Lower lobe of right lung (tissue), 2 donors: ENCODE measurements at regions not wholly inside any gene's neighbourhood (a gene's known extent, or its start where the extent isn't known, plus 50 kb on each side); places are given as distances from the start of the nearest gene placed in this dataset.

ENCODE experiments used
- ATAC-seq, 2 donors: fragments of 200-7000 bp; cut with Tn5 transposase; one replicate each; pipeline ENCODE4 v1.9.1; 2020 to 2022; ENCODE audit warnings: mild to moderate bottlenecking in 2 of 2, moderate library complexity in 2 of 2
- DNase-seq: peaks from one replicate; pipeline ENCODE4 v3.0.0-alpha.2; 2020
- H3K27ac ChIP-seq: fragments of 200-600 bp; one replicate; pipeline ENCODE4 v1.8.0; 2022
- H3K27me3 ChIP-seq: fragments of 200-600 bp; one replicate; pipeline ENCODE4 v1.8.0; 2022; ENCODE audit warnings: low read depth
- H3K36me3 ChIP-seq: fragments of 200-600 bp; one replicate; pipeline ENCODE4 v1.8.0; 2022; ENCODE audit warnings: mild to moderate bottlenecking
- H3K4me1 ChIP-seq: fragments of 200-600 bp; one replicate; pipeline ENCODE4 v1.8.0; 2022
- H3K4me3 ChIP-seq: fragments of 200-600 bp; one replicate; pipeline ENCODE4 v1.8.0; 2022; ENCODE audit warnings: mild to moderate bottlenecking
- H3K9me3 ChIP-seq: fragments of 200-600 bp; one replicate; pipeline ENCODE4 v1.8.0; 2022
- CTCF ChIP-seq: fragments of 200-600 bp; IDR thresholded peaks from one replicate; pipeline ENCODE4 v1.8.0; 2022; ENCODE audit warnings: antibody characterized with exemption, mild to moderate bottlenecking
- intact Hi-C: fragments of 100-400 bp; cut with DNase I; formaldehyde crosslinking; loops from one replicate; pipeline ENCODE4 v1.11.0; 2022
- donor health status: DM: no; HTN: yes; CAD: no; lungs with severe emphysema.

DNA sequence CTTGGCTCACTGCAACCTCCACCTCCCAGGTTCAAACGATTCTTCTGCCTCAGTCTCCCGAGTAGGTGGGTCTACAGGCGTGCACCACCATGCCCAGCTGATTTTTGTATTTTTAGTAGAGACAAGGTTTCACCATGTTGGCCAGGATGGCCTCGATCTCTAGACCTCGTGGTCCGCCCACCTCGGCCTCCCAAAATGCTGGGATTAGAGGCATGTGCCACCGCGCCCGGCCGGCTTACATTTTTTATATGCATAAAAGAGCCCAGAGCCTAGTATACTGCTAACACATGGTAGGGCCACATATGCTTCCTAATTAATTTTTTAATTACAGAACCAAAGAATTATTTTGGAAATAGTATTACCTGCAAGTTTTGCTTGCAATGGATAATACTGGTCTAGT, 1325.4 kb downstream of the PLA2G4A start:
- no peaks in the 10 kb centered on the region for H3K36me3 ChIP-seq
- ATAC-seq (no peak), DNase-seq (peak; percentile 32)
- no peaks in the 10 kb centered on the region for H3K27me3 ChIP-seq
- H3K4me3 ChIP-seq = no peak overlapping the region
- no peaks in the 10 kb centered on the region for H3K9me3 ChIP-seq
- H3K4me1 ChIP-seq = no peaks in the 10 kb centered on the region
- intact Hi-C loops = no loop called here
- TF ChIP-seq CTCF = no peak
- H3K27ac ChIP-seq = no peak overlapping the region

GRCh38 chr1:188154761-188155160, 1326.0 kb downstream of the PLA2G4A start:
- no peaks in the 10 kb centered on the region for H3K36me3 ChIP-seq
- no peaks in the 10 kb centered on the region for H3K27me3 ChIP-seq
- H3K4me1 ChIP-seq = no peaks in the 10 kb centered on the region
- ATAC-seq = no peak
- no peaks in the 10 kb centered on the region for H3K9me3 ChIP-seq
- DNase-seq = no peak
- no peak overlapping the region for H3K27ac ChIP-seq
- intact Hi-C loops = no loop called here
- no peak overlapping the region for H3K4me3 ChIP-seq
- TF ChIP-seq CTCF = no peak

- Histone ChIP-seq H3K36me3 (no peaks in the 10 kb centered on the region), H3K27ac (no peak overlapping the region), H3K4me3 (no peak overlapping the region), H3K4me1 (no peaks in the 10 kb centered on the region), H3K27me3 (no peaks in the 10 kb centered on the region), H3K9me3 (no peaks in the 10 kb centered on the region)
- intact Hi-C loops = no loop called here
- DNase-seq = no peak
- ATAC-seq = no peak
- TF ChIP-seq CTCF = no peak
Measured at GRCh38 chr1:188155261-188155660, 1326.5 kb downstream of the PLA2G4A start.

DNA sequence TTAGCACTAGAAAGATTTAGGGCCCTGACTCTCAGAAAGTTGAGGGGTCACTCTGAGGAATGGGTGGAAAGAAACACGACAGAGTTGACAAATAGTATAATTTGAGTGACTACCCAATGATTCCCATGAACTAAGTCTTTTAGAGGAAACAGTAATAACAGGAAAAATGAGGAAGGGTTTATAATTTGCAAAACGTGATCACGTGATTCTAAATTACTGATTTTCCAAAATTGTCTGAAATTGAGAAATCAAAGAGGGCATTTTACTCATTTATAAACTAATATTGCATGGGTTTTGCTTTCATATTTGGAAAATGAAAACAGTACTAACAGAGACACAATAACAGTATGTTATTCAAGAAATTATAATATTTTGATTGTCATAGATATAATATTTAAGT, 1335.7 kb downstream of the PLA2G4A start:
- Histone ChIP-seq H3K27me3 (no peaks in the 10 kb centered on the region), H3K27ac (no peak overlapping the region), H3K4me1 (no peaks in the 10 kb centered on the region), H3K36me3 (no peaks in the 10 kb centered on the region), H3K9me3 (no peaks in the 10 kb centered on the region), H3K4me3 (no peak overlapping the region)
- TF ChIP-seq CTCF = no peak
- ATAC-seq = no peak
- intact Hi-C loops = no loop called here
- DNase-seq = no peak

GRCh38 chr1:188166654-188167053, 1337.9 kb downstream of the PLA2G4A start:
- no peaks in the 10 kb centered on the region for H3K9me3 ChIP-seq
- H3K27me3 ChIP-seq = no peaks in the 10 kb centered on the region
- no peak overlapping the region for H3K27ac ChIP-seq
- H3K4me1 ChIP-seq = no peaks in the 10 kb centered on the region
- no peak for DNase-seq
- no peak for TF ChIP-seq CTCF
- intact Hi-C loops = no loop called here
- no peaks in the 10 kb centered on the region for H3K36me3 ChIP-seq
- ATAC-seq = no peak
- H3K4me3 ChIP-seq = no peak overlapping the region

DNA sequence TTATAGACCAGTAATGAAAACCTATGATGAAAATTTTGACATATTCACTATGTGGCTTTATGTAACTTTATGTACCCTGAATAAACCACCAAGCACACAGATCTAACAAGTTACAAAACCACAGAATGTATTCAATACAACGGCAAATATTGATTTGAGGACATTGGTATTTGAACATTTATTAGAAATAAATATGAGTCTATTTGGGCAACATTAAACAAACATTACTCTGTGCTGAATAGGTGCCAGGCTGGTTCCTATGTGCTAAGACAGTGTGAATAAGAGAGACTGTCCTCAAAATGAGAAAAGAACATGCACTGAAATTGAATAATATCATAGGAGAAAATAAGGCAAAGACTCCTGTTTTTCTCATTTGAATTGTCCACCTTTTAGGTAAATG, 1341.2 kb downstream of the PLA2G4A start:
- TF ChIP-seq CTCF = no peak

More for the DNA sequence above, 1341.2 kb downstream of the PLA2G4A start:
- H3K36me3 ChIP-seq = no peaks in the 10 kb centered on the region
- no peak overlapping the region for H3K4me3 ChIP-seq
- DNase-seq = no peak
- no peaks in the 10 kb centered on the region for H3K27me3 ChIP-seq
- ATAC-seq = no peak
- intact Hi-C loops = no loop called here
- no peaks in the 10 kb centered on the region for H3K4me1 ChIP-seq
- no peaks in the 10 kb centered on the region for H3K9me3 ChIP-seq
- H3K27ac ChIP-seq = no peak overlapping the region
